ENCODE measurements at regions not wholly inside any gene's neighbourhood (a gene's known extent, or its start where the extent isn't known, plus 50 kb on each side); places are given as distances from the start of the nearest gene placed in this dataset.

DNA sequence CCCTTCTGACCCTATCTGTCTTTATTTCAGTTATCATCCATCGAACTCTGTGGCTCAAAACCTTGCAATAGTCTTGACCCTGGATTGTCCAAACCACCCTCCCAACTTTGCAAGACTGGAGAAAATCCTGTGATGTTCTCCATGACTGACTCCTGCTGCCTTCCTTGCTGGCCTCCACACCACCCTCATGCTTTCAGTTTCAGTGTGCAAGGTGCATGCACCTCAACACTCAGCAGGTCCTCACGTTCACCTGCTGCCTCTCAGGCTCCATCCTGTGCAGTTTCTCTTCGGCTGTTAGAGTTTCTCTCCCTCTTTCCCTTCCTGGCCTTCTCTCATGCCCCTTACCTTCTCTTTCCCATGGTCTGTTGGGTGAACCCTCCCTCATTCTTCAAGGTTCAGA lies 59.4 kb upstream of the ASIC2 start:
- DNase-seq = no peak

GRCh38 chr17:33356266-33356665 lies 63.2 kb upstream of the ASIC2 start:
- no peak for DNase-seq

GRCh38 chr17:33363475-33363874 lies 70.4 kb upstream of the ASIC2 start:
- no peak for DNase-seq

GRCh38 chr17:33366960-33367359 lies 73.9 kb upstream of the ASIC2 start:
- no peak for DNase-seq

DNA sequence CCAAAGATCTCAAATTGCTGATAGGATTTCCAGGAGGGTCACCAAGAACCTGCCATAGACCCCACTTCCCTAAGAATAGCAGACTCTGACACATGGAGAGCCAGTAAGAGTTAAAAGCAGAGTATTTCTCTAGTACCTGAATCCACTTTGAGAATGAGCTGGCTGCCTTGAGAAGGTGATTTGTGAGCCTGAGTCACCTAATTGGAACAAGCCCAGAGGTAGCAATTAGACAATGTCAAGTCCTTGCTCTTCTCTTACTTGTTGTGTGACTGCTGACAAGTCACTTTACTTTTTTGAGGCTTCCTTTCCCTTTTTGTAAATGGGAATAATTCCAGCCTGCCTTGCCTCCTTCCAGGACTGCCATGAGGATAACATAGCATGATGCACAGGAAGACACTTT lies 76.1 kb upstream of the ASIC2 start:
- DNase-seq = no peak

DNA sequence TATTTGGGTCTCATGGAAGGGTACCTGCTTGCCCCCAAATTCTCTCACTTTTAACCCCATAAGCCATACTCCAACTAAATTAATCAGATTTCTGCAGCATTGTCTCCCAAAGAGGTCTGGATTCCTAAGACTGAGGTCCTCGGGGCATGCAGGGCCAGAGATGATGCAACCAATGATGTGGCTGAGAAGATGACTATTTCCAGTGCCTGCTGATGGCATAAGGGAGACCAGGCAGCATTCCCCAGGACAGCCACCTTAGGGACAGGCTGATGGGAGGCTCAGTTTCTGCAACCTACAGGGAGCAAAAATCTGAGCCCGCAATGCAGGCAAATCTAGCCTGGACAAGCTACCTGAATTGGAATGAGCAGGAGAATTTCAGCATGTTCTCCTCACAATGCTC lies 76.8 kb upstream of the ASIC2 start:
- no peak for DNase-seq

DNA sequence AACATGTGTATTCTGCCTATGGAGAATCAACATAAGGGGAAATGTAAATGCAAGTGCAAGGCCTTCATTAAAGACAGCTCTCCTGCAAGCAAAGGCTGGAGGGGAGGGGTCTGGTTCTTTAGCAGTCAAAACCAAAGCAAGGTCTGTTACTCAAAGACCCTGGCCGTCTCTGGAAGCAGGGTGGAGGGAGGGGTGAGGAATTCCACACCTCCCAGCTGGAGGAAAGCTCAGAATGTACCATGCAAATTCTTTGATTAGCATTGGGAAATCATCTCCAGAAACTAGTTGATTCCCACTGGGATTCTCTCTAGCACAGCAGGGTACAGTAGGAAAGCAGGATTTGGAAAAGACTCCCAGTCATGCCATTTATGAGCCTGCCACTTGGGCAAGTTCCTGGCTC lies 77.3 kb upstream of the ASIC2 start:
- DNase-seq = no peak

DNA sequence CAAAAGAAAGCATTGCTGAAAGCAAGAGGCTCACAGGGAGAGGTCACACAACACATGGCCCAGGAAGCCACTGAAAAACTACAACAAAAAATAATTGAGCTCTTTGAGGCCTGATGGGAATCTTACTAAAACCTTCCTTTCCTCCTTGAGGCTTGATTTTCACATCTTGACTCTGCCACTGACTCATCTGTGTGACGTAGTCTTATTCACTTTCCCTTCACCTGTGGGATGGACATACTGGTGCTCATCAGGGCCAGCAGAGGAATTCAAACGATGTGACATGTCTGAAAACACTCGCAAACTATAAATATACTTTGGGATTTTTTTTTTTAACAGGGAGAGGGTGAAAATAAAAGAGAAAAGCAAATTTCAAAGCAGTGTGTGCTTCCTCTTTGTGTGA lies 78.3 kb upstream of the ASIC2 start:
- no peak for DNase-seq

DNA sequence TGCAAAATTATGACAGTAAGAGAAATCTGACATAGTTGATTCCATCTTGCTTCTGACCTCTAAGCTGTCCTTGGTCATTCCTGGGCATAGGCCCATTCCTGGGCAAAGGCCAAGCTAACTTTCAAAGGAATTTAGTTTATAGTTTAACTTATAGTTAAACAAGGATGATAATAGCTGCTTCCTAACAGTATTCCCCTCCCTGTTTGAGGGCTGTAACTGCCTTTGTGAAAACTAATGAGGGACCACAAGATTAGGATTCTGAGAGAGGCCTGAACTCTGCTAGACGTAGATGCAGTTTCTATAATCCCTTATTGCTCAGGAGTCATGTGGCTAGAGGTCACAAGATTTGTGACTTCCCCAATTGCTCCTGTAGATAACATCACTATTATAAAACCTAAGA lies 80.2 kb upstream of the ASIC2 start:
- no peak for DNase-seq

GRCh38 chr17:33375103-33375502 lies 82.0 kb upstream of the ASIC2 start:
- no peak for DNase-seq

DNA sequence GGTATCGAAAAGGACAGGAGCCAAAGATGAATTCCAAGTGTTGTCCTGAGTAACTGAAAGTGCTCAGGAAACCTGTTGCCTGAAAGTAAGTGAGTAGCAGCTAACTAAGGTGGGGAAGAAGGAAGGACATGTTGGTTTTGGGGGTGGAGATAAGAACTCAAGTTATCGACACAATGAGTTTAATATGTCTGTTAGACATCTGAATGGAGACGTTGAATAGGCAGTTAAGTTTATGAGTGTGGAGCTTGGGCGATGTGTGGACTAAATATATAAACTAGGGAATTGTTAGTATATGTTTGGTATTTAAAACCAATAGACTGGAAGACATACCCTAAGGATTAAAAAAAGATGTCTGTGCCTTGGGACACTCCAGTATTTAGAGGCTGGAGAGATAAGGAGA lies 82.7 kb upstream of the ASIC2 start:
- no peak for DNase-seq

GRCh38 chr17:33377837-33378595 lies 84.9 kb upstream of the ASIC2 start:
- no peak for DNase-seq

DNA sequence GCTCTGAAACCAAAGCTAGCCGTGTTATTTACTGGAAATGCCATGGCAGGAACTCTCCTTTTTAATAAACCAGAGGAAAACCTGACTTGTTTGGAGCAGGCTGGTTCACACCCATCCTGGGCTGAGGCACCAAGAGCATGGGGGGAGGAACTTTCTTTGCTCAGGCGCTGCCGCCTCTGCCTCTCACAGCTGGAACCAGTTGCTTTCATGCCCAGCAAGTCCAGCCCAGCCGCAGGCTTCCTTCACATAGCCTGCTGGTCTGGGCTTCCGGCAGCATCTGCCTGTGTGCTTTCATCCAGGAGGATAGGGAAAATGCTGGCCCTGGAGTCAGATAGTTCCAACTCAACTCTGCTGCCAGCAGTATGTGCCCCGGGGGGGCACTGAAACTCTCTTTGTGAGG lies 88.1 kb upstream of the ASIC2 start:
- no peak for DNase-seq

GRCh38 chr17:33383488-33384023 lies 90.5 kb upstream of the ASIC2 start:
- no peak for DNase-seq

GRCh38 chr17:33385133-33385532 lies 92.0 kb upstream of the ASIC2 start:
- no peak for DNase-seq

- DNase-seq = no peak
These were observed 92.6 kb upstream of the ASIC2 start for GRCh38 chr17:33385713-33386112.

DNA sequence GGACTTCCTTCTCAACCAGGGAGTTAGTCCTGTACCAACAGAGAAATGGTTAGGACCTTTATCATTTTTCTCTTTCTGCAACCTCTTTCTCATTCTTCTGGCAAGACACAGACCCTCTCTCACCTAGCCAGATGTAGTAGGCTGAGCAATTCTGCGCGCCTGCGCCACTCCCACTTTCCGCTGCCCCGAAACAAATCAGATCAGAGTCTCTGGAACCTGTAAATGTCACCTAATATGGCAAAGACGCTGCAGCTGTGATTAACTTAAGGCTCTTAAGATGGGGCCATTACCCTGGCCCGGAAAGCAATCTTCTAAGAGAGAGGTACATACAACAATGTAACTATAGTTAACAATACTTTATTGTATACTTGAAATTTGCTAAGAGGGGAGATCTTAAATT lies 94.3 kb upstream of the ASIC2 start:
- DNase-seq = no peak

DNA sequence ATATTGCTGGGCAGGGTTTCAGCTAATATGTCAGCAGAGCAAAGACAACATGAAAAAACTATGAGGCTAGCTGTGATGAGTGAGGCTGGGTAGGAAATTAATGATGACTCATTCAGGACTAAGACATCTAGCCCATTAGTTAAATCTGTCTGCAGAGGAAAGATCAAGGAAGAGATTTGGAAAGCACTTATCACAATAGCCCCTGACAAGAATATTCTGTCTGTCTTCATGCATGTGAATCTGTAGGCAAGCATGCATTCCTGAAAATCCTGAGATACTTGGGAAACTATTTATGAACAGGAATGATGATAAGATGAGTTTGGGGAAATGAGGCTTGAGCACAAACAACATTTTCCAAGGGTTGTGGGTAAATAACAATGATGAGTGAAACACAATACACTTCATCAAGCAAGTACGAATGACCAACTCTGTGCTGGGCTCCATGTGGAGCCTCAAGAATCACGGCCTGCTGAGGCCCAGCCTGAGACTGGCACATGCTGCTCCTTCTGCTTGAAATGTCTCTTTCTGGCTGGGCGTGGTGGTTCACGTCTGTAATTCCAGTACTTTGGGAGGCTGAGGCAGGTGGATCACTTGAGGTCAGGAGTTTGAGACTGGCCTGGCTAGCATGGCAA lies 96.5 kb upstream of the ASIC2 start:
- DNase-seq = no peak

DNA sequence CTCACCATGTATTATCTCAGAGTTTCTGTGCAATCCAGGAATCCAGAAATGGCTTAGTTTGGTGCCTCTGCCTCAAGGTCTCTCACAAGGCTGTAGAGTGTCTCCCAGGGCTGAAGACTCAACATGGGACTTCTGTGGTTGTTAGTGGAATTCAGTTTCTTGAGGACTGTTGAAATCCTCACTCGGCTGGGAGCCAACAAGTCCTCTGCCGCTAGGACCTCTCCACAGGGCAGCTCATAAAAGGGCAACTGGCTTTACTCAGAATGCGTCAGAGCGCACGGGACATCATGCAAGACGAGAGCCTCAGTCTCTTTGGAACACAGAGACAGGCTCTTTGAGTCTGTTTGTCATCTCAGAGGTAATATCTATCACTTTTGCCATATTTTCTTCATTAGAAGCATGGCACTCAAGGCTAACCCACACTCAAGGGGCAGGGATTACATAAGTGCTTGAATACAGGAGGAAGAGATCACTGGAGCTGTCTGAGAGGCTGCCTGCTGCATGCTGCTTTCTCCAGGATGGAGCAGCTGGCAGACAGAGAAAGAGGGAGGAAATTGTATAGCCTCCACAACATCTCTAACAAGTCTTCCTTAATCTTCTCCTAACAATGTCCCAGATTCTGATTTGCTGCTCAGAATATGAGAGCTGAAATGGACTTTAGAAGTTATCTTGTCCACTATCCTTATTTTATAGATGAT lies 97.5 kb upstream of the ASIC2 start:
- DNase-seq = no peak

GRCh38 chr17:33396818-33397217 lies 103.7 kb upstream of the ASIC2 start:
- no peak for DNase-seq

GRCh38 chr17:33398386-33398785 lies 105.3 kb upstream of the ASIC2 start:
- no peak for DNase-seq

DNA sequence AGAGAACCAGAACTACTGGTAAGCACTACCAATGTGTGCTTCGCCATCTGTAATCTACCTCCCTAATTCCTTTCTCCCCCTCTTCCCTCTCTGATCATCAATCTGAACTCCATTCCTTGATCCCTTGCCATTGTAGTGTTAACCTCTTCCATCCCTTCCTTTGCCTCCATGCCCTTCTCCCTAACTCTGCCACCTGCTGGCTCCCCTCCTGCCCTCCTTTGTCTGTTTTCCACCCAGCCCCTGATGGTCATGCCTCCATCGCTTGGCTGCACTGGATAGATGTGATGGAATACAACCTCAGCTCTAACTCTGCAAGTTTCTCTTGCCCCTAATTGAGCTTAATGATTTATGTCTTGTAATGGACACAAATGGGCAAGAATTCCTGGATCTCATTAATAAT lies 108.2 kb upstream of the ASIC2 start:
- no peak for DNase-seq

DNA sequence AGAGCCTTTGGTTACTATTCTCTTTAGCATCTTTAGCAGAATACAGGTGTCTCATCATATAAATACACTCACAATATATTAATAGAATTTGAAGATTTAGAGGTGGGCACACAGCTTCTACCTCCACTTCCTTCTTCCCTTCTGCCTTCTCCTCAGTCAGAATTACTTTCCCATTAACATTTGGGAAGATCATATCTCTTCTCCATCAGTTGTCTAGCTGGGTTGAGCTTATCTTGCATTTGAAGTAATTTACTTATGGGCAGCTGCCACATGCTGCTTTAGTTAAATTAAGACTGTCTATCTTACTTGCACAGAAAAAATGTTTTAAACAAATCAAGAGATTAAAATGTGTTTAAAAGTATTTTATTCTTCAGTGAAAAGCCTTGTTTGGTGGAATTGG lies 110.1 kb upstream of the ASIC2 start:
- DNase-seq = no peak
